Endodermal cell (in vitro differentiated cells): ENCODE measurements at regions not wholly inside any gene's neighbourhood (a gene's known extent, or its start where the extent isn't known, plus 50 kb on each side); places are given as distances from the start of the nearest gene placed in this dataset.

Experiments used
- DNase-seq: peaks from one replicate; pipeline ENCODE4 v3.0.0-alpha.2; 2017
- H3K27ac ChIP-seq: 2 replicates; pipeline ENCODE4 v1.5.1; 2013; ENCODE audit warnings: mild to moderate bottlenecking, low read depth, low read length, moderate library complexity
- H3K27me3 ChIP-seq: 2 replicates; pipeline ENCODE4 v1.6.1; 2013; ENCODE audit warnings: mild to moderate bottlenecking, low read length, moderate library complexity; ENCODE audit not compliant: insufficient read depth, control insufficient read depth, poor library complexity, severe bottlenecking
- H3K36me3 ChIP-seq: 2 replicates; pipeline ENCODE4 v1.7.0; 2013; ENCODE audit warnings: mild to moderate bottlenecking, low read length, moderate library complexity; ENCODE audit not compliant: control insufficient read depth, insufficient read depth
- H3K4me1 ChIP-seq: one replicate; pipeline ENCODE4 v1.7.0; 2013; ENCODE audit warnings: low read length; ENCODE audit not compliant: control insufficient read depth, insufficient read depth
- H3K4me3 ChIP-seq: 2 replicates; pipeline ENCODE4 v1.5.1; 2013; ENCODE audit warnings: mild to moderate bottlenecking, low read length, moderate library complexity
- H3K9ac ChIP-seq: 2 replicates; pipeline ENCODE4 v1.6.1; 2013; ENCODE audit warnings: mild to moderate bottlenecking, low read length, moderate library complexity; ENCODE audit not compliant: poor library complexity, severe bottlenecking; ENCODE audit errors: extremely low read depth
- H3K9me3 ChIP-seq: 2 replicates; pipeline ENCODE4 v1.6.1; 2013; ENCODE audit warnings: mild to moderate bottlenecking, low read length, moderate library complexity; ENCODE audit not compliant: control insufficient read depth
- H3K27ac Mint-ChIP-seq: 2 replicates; pipeline ENCODE4 v1.8.0; 2020; ENCODE audit warnings: mixed read lengths
- H3K27me3 Mint-ChIP-seq: 2 replicates; pipeline ENCODE4 v1.8.0; 2021; ENCODE audit warnings: mild to moderate bottlenecking, mixed read lengths; ENCODE audit not compliant: insufficient read depth
- H3K36me3 Mint-ChIP-seq: 2 replicates; pipeline ENCODE4 v1.8.0; 2020; ENCODE audit warnings: low read depth, mixed read lengths
- H3K4me1 Mint-ChIP-seq: 2 replicates; pipeline ENCODE4 v1.8.0; 2020; ENCODE audit warnings: mixed read lengths
- H3K4me3 Mint-ChIP-seq: 2 replicates; pipeline ENCODE4 v1.8.0; 2020; ENCODE audit warnings: mild to moderate bottlenecking, moderate library complexity, mixed read lengths
- H3K9me3 Mint-ChIP-seq: 2 replicates; pipeline ENCODE4 v1.8.0; 2020; ENCODE audit warnings: mild to moderate bottlenecking, mixed read lengths
- WGBS, 2 experiments: methylation state at CpG; one replicate each; pipeline versions ENCODE4 v1.1.5 to v1.1.7; 2013; ENCODE audit warnings: missing lambda C conversion rate in 2 of 2, mixed read lengths in 1 of 2; ENCODE audit not compliant: insufficient coverage in 1 of 2, insufficient read length in 1 of 2; 5-methylcytosine and 5-hydroxymethylcytosine counted together
- TF ChIP-seq, protein P1 (sequence below): fragments of 200-600 bp; sonication (generic); conservative IDR thresholded peaks from 2 replicates; pipeline ENCODE4 v1.5.0; 2021; ENCODE audit warnings: antibody characterized with exemption, mild to moderate bottlenecking

DNA sequence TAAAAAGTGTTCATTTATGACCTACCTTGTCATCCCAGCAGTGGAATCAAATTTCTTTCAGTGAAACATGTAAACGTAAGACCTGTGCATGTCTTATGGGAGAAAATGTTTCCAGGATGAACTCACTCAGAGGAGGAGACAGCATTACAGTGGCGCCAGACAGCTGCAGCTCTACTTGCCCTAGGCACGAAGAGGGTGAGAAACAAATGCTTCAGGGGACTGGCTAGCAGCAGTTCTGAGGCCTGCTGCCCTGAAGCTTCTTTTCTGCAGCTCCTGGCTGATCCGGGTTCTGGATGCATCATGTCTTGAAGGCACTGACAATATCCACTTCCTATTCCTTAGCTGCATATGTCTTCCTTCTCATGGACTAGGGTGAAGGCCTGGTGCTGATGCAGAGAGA, 120.2 kb downstream of the QRSL1 start:
- no peak overlapping the region for H3K4me3 ChIP-seq
- TF ChIP-seq, protein P1, sequence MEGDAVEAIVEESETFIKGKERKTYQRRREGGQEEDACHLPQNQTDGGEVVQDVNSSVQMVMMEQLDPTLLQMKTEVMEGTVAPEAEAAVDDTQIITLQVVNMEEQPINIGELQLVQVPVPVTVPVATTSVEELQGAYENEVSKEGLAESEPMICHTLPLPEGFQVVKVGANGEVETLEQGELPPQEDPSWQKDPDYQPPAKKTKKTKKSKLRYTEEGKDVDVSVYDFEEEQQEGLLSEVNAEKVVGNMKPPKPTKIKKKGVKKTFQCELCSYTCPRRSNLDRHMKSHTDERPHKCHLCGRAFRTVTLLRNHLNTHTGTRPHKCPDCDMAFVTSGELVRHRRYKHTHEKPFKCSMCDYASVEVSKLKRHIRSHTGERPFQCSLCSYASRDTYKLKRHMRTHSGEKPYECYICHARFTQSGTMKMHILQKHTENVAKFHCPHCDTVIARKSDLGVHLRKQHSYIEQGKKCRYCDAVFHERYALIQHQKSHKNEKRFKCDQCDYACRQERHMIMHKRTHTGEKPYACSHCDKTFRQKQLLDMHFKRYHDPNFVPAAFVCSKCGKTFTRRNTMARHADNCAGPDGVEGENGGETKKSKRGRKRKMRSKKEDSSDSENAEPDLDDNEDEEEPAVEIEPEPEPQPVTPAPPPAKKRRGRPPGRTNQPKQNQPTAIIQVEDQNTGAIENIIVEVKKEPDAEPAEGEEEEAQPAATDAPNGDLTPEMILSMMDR: no peak
- no peak for DNase-seq
- peaks cover 3% of the 10 kb centered on the region for H3K9me3 Mint-ChIP-seq
- H3K27me3 Mint-ChIP-seq: peaks cover 2% of the 10 kb centered on the region
- peaks cover 20% of the 10 kb centered on the region for H3K4me1 Mint-ChIP-seq
- no peaks in the 10 kb centered on the region for H3K4me1 ChIP-seq
- H3K27ac ChIP-seq: no peak overlapping the region
- peaks cover 5% of the 10 kb centered on the region for H3K27me3 ChIP-seq
- H3K36me3 ChIP-seq: no peaks in the 10 kb centered on the region
- H3K27ac Mint-ChIP-seq: no peak overlapping the region
- H3K36me3 Mint-ChIP-seq: no peaks in the 10 kb centered on the region
- WGBS, 2 experiments: 71 to 73% methylated on average over 3 to 4 of the region's 4 CpGs
- H3K4me3 Mint-ChIP-seq: no peak overlapping the region
- H3K9ac ChIP-seq: no peak overlapping the region
- H3K9me3 ChIP-seq: peaks cover 2% of the 10 kb centered on the region

DNA sequence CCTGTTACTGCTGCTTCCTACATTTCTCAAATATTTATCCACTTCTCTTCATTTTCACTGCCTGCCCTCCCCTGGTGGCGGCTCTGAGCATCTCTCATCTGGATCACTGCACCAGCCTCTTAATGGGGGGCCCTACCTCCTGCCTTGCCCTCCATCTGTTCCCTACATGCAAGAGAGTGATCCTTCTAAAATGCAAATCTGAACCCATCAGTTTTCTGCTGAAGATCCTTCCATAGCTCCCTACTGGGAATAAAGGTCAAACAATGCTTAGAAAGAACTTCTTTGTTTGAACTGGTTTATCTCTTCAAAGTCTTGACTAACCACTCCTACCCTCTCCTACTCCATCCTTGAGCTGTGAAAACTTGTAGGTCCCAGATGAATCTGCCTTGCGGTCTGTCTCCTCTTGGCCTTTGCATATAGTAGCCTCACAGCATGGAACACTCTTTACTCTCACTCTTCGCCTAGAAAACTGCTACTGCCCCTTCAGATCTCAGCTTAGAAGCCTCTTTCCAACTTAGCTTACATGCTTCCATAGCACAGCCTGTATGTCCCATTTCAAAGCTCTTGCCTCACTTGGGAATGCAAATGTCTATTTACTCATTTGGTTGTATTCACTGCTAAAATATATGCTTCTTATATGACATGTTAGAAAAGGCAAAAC, 119.3 kb downstream of the QRSL1 start:
- peaks cover 12% of the 10 kb centered on the region for H3K9me3 Mint-ChIP-seq
- H3K9ac ChIP-seq: no peak overlapping the region
- peaks cover 2% of the 10 kb centered on the region for H3K27me3 Mint-ChIP-seq
- TF ChIP-seq, protein P1: peak; percentile 76
- no peak overlapping the region for H3K4me3 Mint-ChIP-seq
- H3K4me1 Mint-ChIP-seq: peaks cover 20% of the 10 kb centered on the region
- peak; percentile 69 for DNase-seq
- H3K27ac ChIP-seq: no peak overlapping the region
- WGBS, 2 experiments: 29 to 35% methylated on average over 2 to 3 of the region's 3 CpGs
- no peaks in the 10 kb centered on the region for H3K4me1 ChIP-seq
- no peaks in the 10 kb centered on the region for H3K36me3 ChIP-seq
- no peaks in the 10 kb centered on the region for H3K36me3 Mint-ChIP-seq
- peaks cover 9% of the 10 kb centered on the region for H3K9me3 ChIP-seq
- no peak overlapping the region for H3K27ac Mint-ChIP-seq
- no peak overlapping the region for H3K4me3 ChIP-seq
- peaks cover 5% of the 10 kb centered on the region for H3K27me3 ChIP-seq

GRCh38 chr6:106747139-106747538, 117.8 kb downstream of the QRSL1 start:
- H3K27me3 Mint-ChIP-seq: peaks cover 2% of the 10 kb centered on the region
- no peak overlapping the region for H3K9ac ChIP-seq
- H3K36me3 ChIP-seq: no peaks in the 10 kb centered on the region
- H3K9me3 Mint-ChIP-seq: peaks cover 27% of the 10 kb centered on the region
- peaks cover 5% of the 10 kb centered on the region for H3K27me3 ChIP-seq
- no peak overlapping the region for H3K4me3 Mint-ChIP-seq
- TF ChIP-seq, protein P1: no peak
- H3K36me3 Mint-ChIP-seq: no peaks in the 10 kb centered on the region
- H3K27ac Mint-ChIP-seq: no peak overlapping the region
- H3K9me3 ChIP-seq: peaks cover 13% of the 10 kb centered on the region
- H3K4me3 ChIP-seq: no peak overlapping the region
- no peak for DNase-seq
- 86 to 92% methylated on average over 1 of the region's 1 CpG for WGBS, 2 experiments
- no peak overlapping the region for H3K27ac ChIP-seq
- no peaks in the 10 kb centered on the region for H3K4me1 ChIP-seq
- H3K4me1 Mint-ChIP-seq: peaks cover 20% of the 10 kb centered on the region
